Brain microvascular endothelial cell (primary cell): ENCODE measurements at regions not wholly inside any gene's neighbourhood (a gene's known extent, or its start where the extent isn't known, plus 50 kb on each side); places are given as distances from the start of the nearest gene placed in this dataset.

Source experiments
- DNase-seq: peaks from one replicate; pipeline ENCODE4 v3.0.0-alpha.2; 2020
- H3K27ac ChIP-seq: fragments of 250-450 bp; sonication (Bioruptor Pico); 2 replicates; pipeline ENCODE4 v1.5.1; 2020; ENCODE audit warnings: mild to moderate bottlenecking, moderate library complexity
- H3K27me3 ChIP-seq: fragments of 250-450 bp; sonication (Bioruptor Pico); replicated peaks from 2 replicates; pipeline ENCODE4 v1.5.1; 2020; ENCODE audit warnings: mild to moderate bottlenecking
- H3K36me3 ChIP-seq: fragments of 250-450 bp; sonication (Bioruptor Pico); replicated peaks from 2 replicates; pipeline ENCODE4 v1.5.1; 2020; ENCODE audit warnings: mild to moderate bottlenecking
- H3K4me3 ChIP-seq: 2 replicates; pipeline ENCODE4 v1.5.1; 2011; ENCODE audit warnings: low read depth, mild to moderate bottlenecking, control low read depth, low read length, moderate library complexity
- CTCF ChIP-seq: IDR thresholded peaks from 2 replicates; pipeline ENCODE4 v1.5.1; 2011; ENCODE audit warnings: low read depth, mild to moderate bottlenecking, moderate library complexity, low read length, control low read depth, inconsistent platforms; ENCODE audit errors: missing control alignments
- in situ Hi-C: cut with HindIII; loops from 2 replicates; pipeline ENCODE4 v1.10.0; 2017; ENCODE audit warnings: low sequenced_read_pairs, low pct_ligation_motif_present

GRCh38 chr16:31700530-31701388 is 172.8 kb upstream of the ZNF267 start:
- H3K27me3 ChIP-seq = no peaks in the 10 kb centered on the region
- no peak overlapping the region for H3K27ac ChIP-seq
- H3K36me3 ChIP-seq = no peaks in the 10 kb centered on the region
- peak; percentile 54 for DNase-seq
- peak; percentile 15 for TF ChIP-seq CTCF
- in situ Hi-C loops = no loop called here
- H3K4me3 ChIP-seq = peak overlapping the region; percentile 70

GRCh38 chr16:31701734-31702133 is 171.9 kb upstream of the ZNF267 start:
- Histone ChIP-seq H3K27ac (no peak overlapping the region), H3K4me3 (no peak overlapping the region), H3K36me3 (no peaks in the 10 kb centered on the region), H3K27me3 (no peaks in the 10 kb centered on the region)
- in situ Hi-C loops = no loop called here
- DNase-seq = no peak
- TF ChIP-seq CTCF = no peak

- in situ Hi-C loops = no loop called here
- no peak for TF ChIP-seq CTCF
- no peaks in the 10 kb centered on the region for H3K27me3 ChIP-seq
- H3K4me3 ChIP-seq = no peak overlapping the region
- DNase-seq = no peak
- H3K36me3 ChIP-seq = no peaks in the 10 kb centered on the region
- H3K27ac ChIP-seq = no peak overlapping the region
Observed at GRCh38 chr16:31702796-31703195, 170.8 kb upstream of the ZNF267 start.

GRCh38 chr16:31703526-31704128 is 170.0 kb upstream of the ZNF267 start:
- H3K27ac ChIP-seq = no peak overlapping the region
- no peak for TF ChIP-seq CTCF
- no peak for DNase-seq
- no peaks in the 10 kb centered on the region for H3K27me3 ChIP-seq
- in situ Hi-C loops = no loop called here
- no peak overlapping the region for H3K4me3 ChIP-seq
- no peaks in the 10 kb centered on the region for H3K36me3 ChIP-seq

- TF ChIP-seq CTCF = no peak
- DNase-seq = no peak
- no peaks in the 10 kb centered on the region for H3K36me3 ChIP-seq
Observed at GRCh38 chr16:31704138-31704537, 169.5 kb upstream of the ZNF267 start.

More at GRCh38 chr16:31704138-31704537, 169.5 kb upstream of the ZNF267 start:
- H3K4me3 ChIP-seq = no peak overlapping the region
- no peaks in the 10 kb centered on the region for H3K27me3 ChIP-seq
- no peak overlapping the region for H3K27ac ChIP-seq
- in situ Hi-C loops = no loop called here
